ENCODE measurements at regions not wholly inside any gene's neighbourhood (a gene's known extent, or its start where the extent isn't known, plus 50 kb on each side); places are given as distances from the start of the nearest gene placed in this dataset.

DNA sequence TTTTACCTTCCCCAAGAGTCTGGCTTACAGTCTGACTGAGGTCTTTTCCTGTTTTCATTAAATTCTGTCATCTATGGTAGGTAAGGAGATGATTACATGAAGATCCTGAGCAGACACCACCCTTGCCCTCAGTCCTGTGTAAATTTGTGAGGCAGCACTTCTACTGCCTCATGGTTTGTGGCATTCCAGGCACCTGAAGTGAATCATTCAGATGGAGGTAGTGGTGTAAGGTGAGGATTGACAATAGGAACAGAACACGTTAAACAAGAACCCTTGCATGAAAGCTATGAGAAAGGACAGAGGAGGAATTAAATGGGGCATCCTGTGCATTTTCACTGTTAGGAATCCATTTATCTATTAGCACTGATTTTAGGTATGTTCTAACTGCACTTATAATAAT lies 618.6 kb downstream of the TLL1 start:
- DNase-seq (ENCODE audit: low spot score): no peak

DNA sequence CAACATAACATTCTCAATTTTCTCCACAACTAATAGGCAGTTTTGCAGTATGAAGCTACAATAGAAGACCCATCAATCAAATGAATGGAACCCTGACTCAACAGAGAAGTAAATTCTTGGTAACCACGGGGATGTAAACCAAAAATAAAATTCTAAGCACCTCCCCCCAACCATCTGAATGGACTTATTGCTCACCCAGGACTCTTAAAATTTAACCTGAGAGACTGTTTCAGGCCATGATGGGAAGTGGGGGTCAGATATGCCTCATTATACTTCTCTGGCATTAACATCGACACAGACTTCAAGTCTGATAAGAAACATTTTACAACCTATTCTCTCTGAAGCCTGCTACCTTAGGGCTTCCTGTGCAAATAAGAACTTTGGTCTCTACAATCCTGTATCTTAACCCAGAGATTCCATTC lies 620.9 kb downstream of the TLL1 start:
- DNase-seq (ENCODE audit: low spot score): no peak

DNA sequence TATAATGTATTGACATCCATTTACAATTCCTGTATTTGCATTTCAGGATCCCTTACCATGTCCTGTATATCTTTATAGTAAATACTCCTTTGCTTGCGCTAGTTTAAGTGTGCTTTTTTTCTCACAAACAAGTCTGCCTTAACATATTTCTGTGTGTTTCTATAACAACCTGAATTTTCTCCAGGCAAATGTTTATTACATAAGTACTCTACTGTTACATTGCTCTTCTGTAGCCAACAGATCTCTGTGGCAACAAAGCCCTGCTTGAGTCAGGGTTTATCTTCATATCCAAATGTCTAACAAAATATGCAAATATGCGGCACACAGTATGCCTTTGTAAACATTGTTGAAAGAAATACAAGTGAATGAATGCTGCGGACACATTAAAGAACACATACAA lies 625.5 kb downstream of the TLL1 start:
- peak; percentile 30 for DNase-seq (ENCODE audit: low spot score)

- DNase-seq (ENCODE audit: low spot score): no peak
Observed at GRCh38 chr4:166499820-166500219, 626.8 kb downstream of the TLL1 start.

GRCh38 chr4:166501941-166502382 lies 628.9 kb downstream of the TLL1 start:
- no peak for DNase-seq (ENCODE audit: low spot score)

DNA sequence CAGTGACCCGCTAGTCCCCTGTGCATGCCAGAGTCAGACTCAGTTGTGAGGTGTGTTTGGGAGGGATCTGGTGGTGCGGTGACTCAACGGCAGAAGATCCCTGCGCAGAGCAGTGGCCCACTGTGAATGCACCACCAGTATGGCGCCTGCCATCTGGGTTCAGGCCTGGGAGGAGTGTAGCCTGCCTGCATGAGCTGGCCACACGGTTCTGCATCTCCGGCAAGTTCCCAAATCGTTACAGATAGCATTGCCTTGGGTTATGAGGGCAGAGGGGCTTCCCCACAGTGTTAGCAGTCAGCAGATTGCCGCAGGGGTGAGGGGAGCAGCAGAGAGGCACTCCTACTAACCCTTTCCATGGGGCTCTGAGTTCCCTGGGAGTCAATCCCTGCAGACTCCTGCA lies 629.6 kb downstream of the TLL1 start:
- DNase-seq (ENCODE audit: low spot score): no peak

DNA sequence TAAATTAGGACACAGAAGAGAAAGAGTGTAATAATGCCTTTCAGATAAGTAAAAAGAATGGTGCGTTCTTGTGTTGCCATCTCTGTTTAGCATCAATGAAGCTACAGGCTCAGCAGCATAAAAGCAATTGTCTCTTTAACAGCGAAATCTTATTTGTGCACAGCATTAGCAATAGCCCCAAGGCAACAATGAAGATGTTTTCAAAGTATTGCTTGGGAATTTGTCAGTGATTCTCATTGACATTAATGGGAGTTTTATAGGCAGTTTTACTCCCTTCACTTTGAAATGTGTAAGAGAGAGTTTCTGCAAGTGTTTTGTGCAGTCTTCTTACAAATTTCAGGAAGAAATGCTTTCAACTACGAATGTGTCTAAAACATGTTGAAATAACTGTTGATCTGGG lies 633.0 kb downstream of the TLL1 start:
- DNase-seq (ENCODE audit: low spot score): no peak

GRCh38 chr4:166512267-166512666 lies 639.2 kb downstream of the TLL1 start:
- no peak for DNase-seq (ENCODE audit: low spot score)

DNA sequence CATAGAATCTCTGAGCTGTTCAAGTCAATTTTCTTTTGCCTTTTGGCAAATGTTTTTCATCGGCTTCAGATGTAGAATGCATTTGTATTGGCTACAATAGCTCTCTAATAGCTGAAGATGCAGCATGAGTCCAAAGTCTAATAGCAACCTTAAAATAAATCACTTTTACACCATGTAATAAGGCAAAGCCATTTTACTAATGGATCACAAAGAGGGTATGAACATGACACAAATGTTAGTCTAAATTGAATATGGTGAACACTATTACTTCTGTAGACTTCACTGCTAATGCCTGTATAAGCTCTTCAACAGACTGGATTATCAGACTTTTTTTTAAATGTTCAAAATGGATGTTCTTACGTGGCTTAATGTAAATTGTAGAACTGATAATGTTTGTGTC lies 645.3 kb downstream of the TLL1 start:
- DNase-seq (ENCODE audit: low spot score): no peak

DNA sequence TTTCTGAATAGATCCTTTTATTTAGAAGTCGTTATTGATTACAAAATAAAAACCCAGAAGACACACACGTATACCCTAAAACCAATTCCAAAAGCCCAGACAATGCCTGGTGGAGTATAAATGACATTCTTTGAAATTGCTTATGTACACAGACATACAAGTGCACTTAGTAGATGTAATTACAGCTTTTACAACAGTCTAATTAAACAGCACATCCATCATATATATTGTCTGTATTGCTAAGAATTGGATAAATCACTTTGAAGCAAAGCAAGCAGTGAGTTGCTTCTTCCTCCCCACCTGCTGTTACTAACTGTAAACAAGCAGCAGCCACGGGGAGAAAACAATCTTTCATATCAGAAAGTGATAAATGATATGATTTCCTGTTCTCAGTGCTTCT lies 645.7 kb downstream of the TLL1 start:
- DNase-seq (ENCODE audit: low spot score): no peak

DNA sequence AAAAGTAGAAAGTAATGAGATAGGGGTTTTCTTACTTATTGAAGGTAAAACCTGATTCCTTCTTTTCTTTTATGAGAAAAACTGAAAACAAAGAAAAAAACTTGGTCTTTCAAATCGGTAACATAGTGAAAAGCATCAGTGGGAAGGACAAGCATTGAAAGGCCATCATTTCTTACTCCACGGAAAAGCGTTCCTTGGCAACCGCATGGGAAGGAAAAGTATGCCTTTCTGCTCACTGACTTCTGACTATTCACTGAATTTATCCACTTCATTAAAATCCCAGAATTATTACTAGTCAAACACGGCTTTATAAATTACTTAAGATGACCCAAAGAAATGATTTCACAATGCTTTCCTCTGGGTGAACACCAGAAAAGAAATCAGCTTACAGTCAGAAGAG lies 646.7 kb downstream of the TLL1 start:
- DNase-seq (ENCODE audit: low spot score): no peak

DNA sequence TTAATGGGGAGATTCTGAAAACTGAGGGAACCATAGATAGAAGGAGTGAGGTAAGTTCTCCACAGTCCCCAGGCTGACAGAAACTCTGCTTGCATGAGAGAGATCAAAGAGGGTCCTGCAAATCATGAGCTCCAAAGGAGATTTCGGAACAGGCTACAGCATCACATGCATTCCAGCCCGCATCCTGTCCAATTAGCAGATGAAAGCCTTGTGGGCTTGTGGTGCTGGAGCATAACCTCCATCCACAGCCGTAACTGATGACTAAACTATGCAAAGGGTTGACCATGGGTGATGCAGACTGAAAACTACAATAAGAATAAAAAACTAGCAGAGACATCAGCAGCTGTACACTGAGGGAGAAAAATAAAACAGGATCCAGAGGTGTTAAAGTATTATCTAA lies 654.5 kb downstream of the TLL1 start:
- no peak for DNase-seq (ENCODE audit: low spot score)

- no peak for DNase-seq (ENCODE audit: low spot score)
Observed at GRCh38 chr4:166531703-166532102, 658.7 kb downstream of the TLL1 start.

DNA sequence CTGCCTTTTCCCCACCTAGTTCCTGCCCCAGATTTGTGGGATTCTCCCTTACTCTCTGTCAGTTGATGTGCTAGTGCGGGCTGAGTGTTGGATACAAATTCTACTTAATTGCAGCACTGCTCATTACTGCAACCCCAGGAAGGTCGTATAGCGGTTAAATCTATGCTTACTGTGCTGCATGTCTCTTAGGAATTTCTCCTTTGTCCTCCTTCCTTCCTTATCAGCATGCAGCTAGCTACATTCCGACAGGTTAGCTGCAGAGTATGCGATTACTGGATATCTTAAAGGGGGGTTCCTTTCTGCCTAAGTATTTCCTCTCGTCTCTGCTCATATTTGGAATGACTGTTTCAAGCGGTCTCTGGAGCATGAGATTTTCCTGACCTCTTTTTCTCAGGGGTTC lies 662.8 kb downstream of the TLL1 start:
- DNase-seq (ENCODE audit: low spot score): no peak

- DNase-seq (ENCODE audit: low spot score): peak; percentile 27
Observed at GRCh38 chr4:166538491-166539005, 665.5 kb downstream of the TLL1 start.

GRCh38 chr4:166546009-166546408 lies 673.0 kb downstream of the TLL1 start:
- DNase-seq (ENCODE audit: low spot score): no peak

GRCh38 chr4:166577639-166578038 lies 656.7 kb downstream of the SPOCK3 start:
- no peak for DNase-seq (ENCODE audit: low spot score)

- DNase-seq (ENCODE audit: low spot score): no peak
Observed at GRCh38 chr4:166585491-166585890, 648.8 kb downstream of the SPOCK3 start.

GRCh38 chr4:166594326-166594946 lies 639.9 kb downstream of the SPOCK3 start:
- DNase-seq (ENCODE audit: low spot score): peak; percentile 45

GRCh38 chr4:166600264-166600663 lies 634.0 kb downstream of the SPOCK3 start:
- DNase-seq (ENCODE audit: low spot score): no peak

- DNase-seq (ENCODE audit: low spot score): no peak
Observed at GRCh38 chr4:166602068-166602467, 632.2 kb downstream of the SPOCK3 start.

DNA sequence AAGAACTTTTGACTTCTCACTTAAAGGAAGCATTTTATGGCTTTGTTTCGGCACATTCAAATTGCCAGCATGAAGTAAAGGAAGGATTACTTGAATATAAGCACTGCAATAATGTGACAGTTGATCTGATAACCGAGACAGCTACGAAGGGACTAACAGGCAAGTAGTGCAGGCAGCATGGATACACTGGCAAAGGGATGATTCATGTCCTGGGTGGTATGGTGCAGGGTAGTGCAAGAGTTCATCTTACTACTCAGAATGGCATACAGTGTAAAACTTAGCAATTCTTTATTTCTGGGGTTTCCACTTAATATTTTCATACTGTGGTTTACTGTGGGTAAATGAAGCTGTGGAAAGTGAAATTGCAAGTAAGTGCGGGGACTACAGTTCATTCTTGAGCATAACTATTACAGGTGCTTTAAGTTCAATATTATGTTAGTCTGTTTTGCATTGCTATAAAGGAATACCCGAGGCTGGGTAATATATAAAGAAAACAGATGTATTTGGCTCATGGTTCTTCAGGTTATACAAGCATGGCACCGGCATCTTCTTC lies 611.8 kb downstream of the SPOCK3 start:
- DNase-seq (ENCODE audit: low spot score): no peak

DNA sequence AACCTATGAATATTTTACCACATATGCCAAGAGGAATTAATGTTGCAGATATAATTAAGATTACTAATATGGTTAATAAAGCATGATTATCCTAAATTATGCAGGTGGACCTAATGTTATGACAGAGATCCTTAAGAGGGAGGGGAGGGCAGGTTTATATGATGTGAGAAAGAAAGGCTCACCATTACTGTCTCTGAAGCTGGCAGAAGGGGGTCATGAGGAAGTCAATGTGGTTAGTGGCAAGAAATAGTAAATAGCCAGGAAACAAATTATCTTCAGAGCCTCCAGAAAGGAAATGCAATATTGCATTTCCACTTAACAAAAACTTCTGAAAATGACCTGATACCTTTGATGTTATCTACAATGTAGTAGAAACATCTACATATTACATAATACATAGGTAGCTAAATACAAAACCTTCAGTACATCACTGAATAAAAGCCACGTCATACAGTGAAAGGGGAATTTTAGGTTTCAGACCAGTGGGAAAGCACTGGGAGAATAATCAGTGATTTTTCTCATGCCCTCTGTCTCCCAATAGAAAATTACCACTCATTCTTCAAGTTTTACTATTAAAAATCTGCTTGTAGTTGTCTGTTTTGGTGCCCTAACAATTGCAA lies 609.2 kb downstream of the SPOCK3 start:
- DNase-seq (ENCODE audit: low spot score): no peak

DNA sequence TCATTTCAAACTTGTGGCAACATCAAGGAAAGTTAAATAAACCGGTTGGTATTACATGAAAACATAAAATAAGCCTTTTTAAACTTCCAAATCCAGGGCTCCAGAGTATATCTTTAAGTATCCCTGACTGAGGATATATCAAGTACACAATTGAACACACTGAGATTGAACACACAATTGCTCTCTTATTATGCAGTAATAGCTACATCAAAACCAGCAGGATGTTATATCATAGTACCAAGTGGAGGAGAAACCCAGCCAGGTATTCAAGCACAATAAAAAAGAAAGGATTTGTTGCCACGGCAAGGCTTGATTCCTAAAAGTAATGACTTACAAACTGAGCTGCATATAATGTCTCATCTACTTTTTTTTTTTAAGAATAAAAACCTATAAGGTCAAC lies 605.8 kb downstream of the SPOCK3 start:
- no peak for DNase-seq (ENCODE audit: low spot score)

All from Ammon's horn (tissue), 1 donor.